HG03442 (cell line): ENCODE measurements at regions not wholly inside any gene's neighbourhood (a gene's known extent, or its start where the extent isn't known, plus 50 kb on each side); places are given as distances from the start of the nearest gene placed in this dataset.
"Not testable (repeated sequence)": the region's sequence is repeated elsewhere in the genome, so short reads cannot be mapped to it uniquely, and the experiment has no call there.

Experiments
- ATAC-seq: cut with Tn5 transposase; IDR thresholded peaks from one replicate; pipeline ENCODE4 v1.9.1; 2021; ENCODE audit warnings: mild to moderate bottlenecking, moderate library complexity; ENCODE audit not compliant: unreplicated experiment

- ATAC-seq, result no peak
Measured at GRCh38 chr1:99496067-99496466, 149.8 kb upstream of the PALMD start.

- ATAC-seq, result no peak
Measured at GRCh38 chr1:99497690-99498089, 148.2 kb upstream of the PALMD start.

GRCh38 chr1:99500541-99500940 is 145.4 kb upstream of the PALMD start:
- no peak for ATAC-seq

- ATAC-seq, result no peak
Measured at GRCh38 chr1:99501871-99502270, 144.0 kb upstream of the PALMD start.

GRCh38 chr1:99502400-99502799 is 143.5 kb upstream of the PALMD start:
- no peak for ATAC-seq

GRCh38 chr1:99503276-99503747 is 142.6 kb upstream of the PALMD start:
- ATAC-seq, result no peak

- ATAC-seq, result no peak
Measured at GRCh38 chr1:99504287-99504686, 141.6 kb upstream of the PALMD start.

GRCh38 chr1:99506631-99507030 is 139.3 kb upstream of the PALMD start:
- ATAC-seq, result no peak

- ATAC-seq, result not testable (repeated sequence)
Measured at GRCh38 chr1:99507446-99507845, 138.5 kb upstream of the PALMD start.

- no peak for ATAC-seq
Measured at GRCh38 chr1:99507906-99508732, 137.8 kb upstream of the PALMD start.

- ATAC-seq, result not testable (repeated sequence)
Measured at GRCh38 chr1:99508733-99509445, 137.0 kb upstream of the PALMD start.

- not testable (repeated sequence) for ATAC-seq
Measured at GRCh38 chr1:99514823-99515552, 130.9 kb upstream of the PALMD start.

GRCh38 chr1:99516141-99516540 is 129.8 kb upstream of the PALMD start:
- no peak for ATAC-seq

GRCh38 chr1:99520121-99520520 is 125.8 kb upstream of the PALMD start:
- no peak for ATAC-seq

- ATAC-seq, result no peak
Measured at GRCh38 chr1:99525331-99525730, 120.6 kb upstream of the PALMD start.

- no peak for ATAC-seq
Measured at GRCh38 chr1:99527078-99527477, 118.8 kb upstream of the PALMD start.

- ATAC-seq, result no peak
Measured at GRCh38 chr1:99527545-99527944, 118.4 kb upstream of the PALMD start.

- no peak for ATAC-seq
Measured at GRCh38 chr1:99529002-99529401, 116.9 kb upstream of the PALMD start.

- no peak for ATAC-seq
Measured at GRCh38 chr1:99531578-99532275, 114.2 kb upstream of the PALMD start.

- ATAC-seq, result no peak
Measured at GRCh38 chr1:99532276-99532580, 113.7 kb upstream of the PALMD start.
